ENCODE measurements at regions not wholly inside any gene's neighbourhood (a gene's known extent, or its start where the extent isn't known, plus 50 kb on each side); places are given as distances from the start of the nearest gene placed in this dataset.
"Not testable (repeated sequence)": the region's sequence is repeated elsewhere in the genome, so short reads cannot be mapped to it uniquely, and the experiment has no call there.

GRCh38 chr6:26829480-26829879 is 169.9 kb upstream of the ZNF322 start:
- not testable (repeated sequence) for TF ChIP-seq BHLHE40 (IDR thresholded peaks at IDR 0.05; ENCODE audit: borderline replicate concordance); NFRKB (IDR thresholded peaks at IDR 0.05)
